Stimulated activated CD4-positive, alpha-beta T cell treated with anti-CD3 and anti-CD28 coated beads, Interleukin-1b, Interleukin-23, amount 100 ng/mL, for 24 hours (primary cell): ENCODE measurements at regions not wholly inside any gene's neighbourhood (a gene's known extent, or its start where the extent isn't known, plus 50 kb on each side); places are given as distances from the start of the nearest gene placed in this dataset.
"Not testable (repeated sequence)": the region's sequence is repeated elsewhere in the genome, so short reads cannot be mapped to it uniquely, and the experiment has no call there.

Source experiments
- DNase-seq, 4 experiments: peaks; one replicate each; pipeline ENCODE4 v3.0.0-alpha.2; 2020; ENCODE audit warnings: low read depth in 4 of 4, low spot score in 1 of 4

DNA sequence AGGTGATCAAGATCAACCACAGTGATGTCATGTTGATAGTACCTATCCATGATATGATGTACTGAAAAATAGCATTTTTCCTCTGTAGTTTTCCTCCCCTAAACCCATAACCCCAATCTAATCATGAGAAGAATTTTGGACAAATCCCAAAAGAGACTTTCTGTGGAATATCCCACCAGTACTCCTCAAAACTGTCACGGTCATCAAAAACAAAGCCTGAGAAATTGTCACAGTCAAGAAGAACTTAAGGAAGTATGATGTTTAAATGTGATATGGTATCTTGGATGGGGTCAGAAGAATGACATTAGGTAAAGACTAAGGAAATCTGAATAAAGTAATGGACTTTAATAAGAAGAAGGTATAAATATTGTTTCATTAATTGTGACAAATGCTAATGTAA is 248.8 kb downstream of the RMST start:
- DNase-seq: no peak

- DNase-seq: no peak
These were observed 250.7 kb downstream of the RMST start for GRCh38 chr12:97713270-97713669.

GRCh38 chr12:97714107-97714563 is 251.5 kb downstream of the RMST start:
- no peak for DNase-seq

DNA sequence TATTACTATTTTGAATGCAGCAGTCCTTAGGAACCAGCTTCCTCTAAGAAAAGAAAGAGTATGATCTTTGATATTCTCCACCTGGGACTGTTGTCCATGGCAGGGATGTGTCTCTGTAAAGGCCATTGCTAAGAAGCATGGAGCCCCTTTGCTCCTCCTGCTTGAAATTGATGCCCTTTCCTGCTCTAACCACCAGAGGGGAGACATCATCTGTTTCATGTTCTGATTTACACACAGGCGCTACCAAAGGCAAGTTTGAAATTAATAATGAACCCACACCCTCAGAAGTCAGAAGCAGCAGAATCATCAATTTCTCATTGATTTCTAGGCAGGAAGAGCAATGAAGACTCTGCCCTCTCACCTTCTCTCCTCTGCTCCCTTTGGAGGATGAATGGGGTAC is 253.8 kb downstream of the RMST start:
- DNase-seq: no peak

DNA sequence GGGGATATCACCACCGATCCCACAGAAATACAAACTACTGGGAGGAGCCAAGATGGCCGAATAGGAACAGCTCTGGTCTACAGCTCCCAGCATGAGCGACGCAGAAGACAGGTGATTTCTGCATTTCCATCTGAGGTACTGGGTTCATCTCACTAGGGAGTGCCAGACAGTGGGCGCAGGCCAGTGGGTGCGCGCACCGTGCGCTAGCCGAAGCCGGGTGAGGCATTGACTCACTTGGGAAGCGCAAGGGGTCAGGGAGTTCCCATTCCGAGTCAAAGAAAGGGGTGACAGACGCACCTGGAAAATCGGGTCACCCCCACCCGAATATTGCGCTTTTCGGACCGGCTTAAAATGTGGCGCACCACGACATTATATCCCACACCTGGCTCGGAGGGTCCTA is 261.2 kb downstream of the RMST start:
- not testable (repeated sequence) for DNase-seq

DNA sequence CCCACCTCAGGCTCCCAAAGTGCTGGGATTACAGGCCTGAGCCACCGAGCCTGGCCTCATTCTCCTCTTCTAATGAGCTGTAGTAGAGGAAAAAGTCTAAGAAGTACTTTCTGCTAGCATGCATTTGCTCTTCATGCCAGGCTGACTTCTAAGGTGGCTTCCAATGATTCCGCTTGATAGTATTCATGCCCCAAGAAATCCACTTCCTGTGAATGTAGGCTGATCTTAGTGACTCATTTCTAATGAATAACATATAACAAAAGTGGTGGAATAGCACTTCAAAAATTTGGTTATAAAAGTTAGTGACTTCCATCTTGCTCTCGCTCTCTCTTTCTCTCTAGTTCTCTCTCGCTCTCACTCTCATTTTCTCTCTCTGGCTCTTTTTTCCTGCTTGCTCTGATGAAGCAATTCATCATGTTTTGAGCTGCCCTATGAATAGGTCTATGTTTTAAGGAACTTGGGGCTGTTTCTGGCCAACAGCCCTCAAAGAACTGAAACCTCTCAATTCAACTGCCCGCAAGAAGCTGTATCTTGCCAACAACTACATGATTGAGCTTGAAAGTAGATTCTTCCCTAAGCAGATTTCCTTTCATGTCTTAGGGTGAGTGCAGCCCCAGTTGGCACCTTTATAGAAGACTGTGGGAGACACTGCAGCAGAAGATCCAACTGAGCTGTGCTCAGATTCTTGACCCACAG is 282.9 kb downstream of the RMST start:
- DNase-seq: no peak

GRCh38 chr12:97748298-97748697 is 285.7 kb downstream of the RMST start:
- DNase-seq: no peak

GRCh38 chr12:97751704-97752103 is 289.1 kb downstream of the RMST start:
- no peak for DNase-seq

- DNase-seq: no peak
These were observed 289.5 kb downstream of the RMST start for GRCh38 chr12:97752129-97752528.

GRCh38 chr12:97753332-97753731 is 290.7 kb downstream of the RMST start:
- no peak for DNase-seq

DNA sequence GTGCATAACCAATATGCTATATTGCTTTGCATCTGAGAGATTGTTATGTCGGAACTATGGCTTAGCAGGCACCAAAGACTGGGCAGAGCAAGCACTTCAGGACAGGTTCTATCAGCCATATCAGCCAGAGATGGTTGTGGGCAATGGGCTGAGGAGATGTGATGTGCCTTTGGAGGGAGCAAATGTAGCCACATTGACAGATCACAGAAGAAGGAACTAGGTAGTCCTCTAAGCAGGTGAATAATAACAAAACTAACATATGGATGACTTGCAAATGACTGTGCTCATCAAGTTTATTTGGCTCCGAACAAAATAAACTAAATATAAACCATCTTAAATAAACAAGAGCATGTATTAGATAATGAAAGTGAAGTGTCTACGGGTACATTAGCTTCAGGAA is 291.7 kb downstream of the RMST start:
- no peak for DNase-seq

- DNase-seq: no peak
These were observed 293.6 kb downstream of the RMST start for GRCh38 chr12:97756066-97756666.

DNA sequence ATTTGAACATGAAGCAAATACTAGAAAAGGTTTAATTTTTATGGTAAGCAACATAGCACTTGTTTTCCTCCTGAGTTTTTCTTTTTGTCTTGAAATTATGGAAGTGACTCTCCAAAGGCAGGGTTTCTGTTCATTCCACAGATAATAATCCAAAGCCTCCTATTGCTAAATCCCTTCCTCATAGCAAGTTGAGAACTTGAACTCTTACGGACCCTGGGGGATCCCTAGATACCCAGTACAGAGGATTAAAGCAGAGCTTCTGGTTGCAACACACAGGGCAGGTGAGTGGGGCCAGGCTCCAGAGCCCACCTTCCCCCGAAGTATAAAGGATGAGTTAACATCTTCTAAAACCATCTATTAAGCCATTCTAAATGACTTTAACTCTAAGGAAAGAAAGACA is 294.1 kb downstream of the RMST start:
- DNase-seq: no peak

- no peak for DNase-seq
These were observed 295.0 kb downstream of the RMST start for GRCh38 chr12:97757481-97758193.

DNA sequence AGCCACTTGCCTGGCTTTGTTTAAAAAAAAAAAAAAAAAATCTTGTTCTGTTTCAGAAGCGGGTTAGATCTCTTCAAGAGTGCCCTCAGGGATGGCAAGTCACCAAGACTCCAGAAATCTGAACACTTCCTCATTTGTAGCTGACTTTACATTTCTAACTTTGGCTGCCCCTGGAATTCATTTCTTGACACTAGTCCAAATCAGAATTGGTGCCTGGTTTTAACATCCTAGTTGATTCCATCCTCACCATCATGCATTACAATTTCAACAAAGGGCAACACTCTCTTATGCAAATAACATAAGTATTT is 295.5 kb downstream of the RMST start:
- DNase-seq: no peak

- DNase-seq: no peak
These were observed 296.0 kb downstream of the RMST start for GRCh38 chr12:97758586-97758985.

DNA sequence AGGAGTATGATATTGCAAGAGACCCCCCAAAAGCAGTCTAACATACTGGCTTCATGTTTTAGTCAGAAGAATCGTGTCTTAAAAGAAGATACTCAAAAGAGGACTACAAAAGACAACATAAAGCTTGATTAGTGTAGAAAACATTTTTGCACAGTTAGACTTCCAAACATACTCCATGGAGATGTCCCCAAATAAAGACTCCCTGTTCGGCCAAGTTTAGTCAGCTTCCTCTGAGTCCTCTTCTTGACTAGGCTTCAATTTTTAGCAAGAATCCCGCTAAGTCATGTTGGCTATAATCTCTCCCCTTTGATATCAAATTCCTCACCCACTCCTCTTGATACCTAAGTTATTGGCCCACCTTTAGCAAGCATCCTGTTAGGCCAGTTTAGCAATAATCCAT is 298.0 kb downstream of the RMST start:
- no peak for DNase-seq

- DNase-seq: no peak
These were observed 300.5 kb downstream of the RMST start for GRCh38 chr12:97763113-97763512.

DNA sequence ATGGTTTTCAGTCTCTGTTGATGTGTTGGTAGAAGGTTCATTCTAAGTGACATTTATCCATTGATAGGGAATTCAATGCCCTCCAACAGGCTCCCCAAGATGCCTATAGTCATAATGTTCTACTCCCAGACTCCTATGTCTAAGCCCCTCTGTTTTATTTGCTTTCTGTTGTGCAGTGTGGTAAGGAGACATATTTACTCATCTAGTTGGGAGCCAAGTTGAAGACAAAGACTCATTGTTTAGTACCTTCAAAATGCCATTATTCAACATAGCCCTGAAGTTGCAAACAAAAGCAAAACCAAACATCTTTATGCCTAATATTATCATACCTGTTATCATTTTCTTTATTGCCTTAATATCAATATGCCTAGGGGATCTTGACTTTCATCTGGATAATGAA is 302.1 kb downstream of the RMST start:
- no peak for DNase-seq

DNA sequence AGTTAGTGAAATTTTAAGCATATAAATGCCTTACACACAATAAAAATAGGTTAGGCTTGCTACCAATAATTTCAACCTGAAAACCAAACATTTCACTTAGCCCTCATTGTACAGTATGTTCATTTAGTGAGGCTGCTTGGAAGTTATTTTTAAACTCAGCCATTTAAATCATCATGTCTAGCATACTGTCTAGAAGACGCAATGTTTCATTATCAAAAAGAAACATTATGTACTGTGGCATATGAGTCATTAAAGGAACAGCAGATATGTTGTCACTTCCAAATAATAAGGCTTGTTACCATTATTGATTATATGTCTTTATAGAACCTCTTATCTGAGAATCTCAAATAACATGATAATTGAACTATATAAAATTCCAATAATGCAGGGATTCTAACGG is 304.7 kb downstream of the RMST start:
- no peak for DNase-seq

DNA sequence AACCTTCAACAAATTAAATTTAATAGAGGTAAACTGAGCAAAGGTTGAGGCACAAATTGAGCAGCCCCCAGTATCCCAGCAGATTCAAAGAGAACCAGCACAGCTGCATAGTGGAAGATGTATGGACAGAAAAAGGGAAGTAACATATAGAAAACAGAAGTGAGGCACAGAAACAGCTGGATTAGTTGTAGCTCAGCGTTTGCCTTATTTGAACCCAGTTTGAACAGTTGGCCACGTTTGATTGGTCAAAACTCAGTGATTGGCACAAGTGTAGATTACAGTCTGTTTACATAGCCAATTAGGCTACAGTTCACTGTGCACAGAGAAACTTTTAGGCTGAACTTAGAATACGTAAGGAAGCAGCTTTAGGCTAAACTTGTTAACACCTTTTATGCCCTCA is 315.5 kb downstream of the RMST start:
- DNase-seq: no peak

- no peak for DNase-seq
These were observed 318.7 kb downstream of the RMST start for GRCh38 chr12:97781342-97781741.

DNA sequence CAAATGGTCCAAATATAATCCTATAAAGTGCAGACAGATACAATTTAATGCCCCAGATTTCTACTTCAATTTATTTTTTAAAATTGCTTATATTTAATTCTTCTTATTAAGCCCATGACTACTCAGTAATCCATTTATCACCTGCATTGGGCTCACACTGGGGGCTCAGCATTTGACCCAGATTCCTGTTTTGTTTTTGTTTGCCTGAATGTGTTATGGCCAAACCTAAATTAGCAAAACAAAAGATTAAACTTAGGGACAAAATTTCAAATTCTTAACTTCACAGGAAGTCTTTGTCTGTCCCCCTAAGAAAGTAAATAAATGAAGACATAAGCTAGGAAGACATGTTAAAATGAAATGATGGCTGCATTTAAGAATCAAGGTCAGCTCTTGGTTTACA is 322.3 kb downstream of the RMST start:
- no peak for DNase-seq
